GM19238 (cell line): ENCODE measurements at regions not wholly inside any gene's neighbourhood (a gene's known extent, or its start where the extent isn't known, plus 50 kb on each side); places are given as distances from the start of the nearest gene placed in this dataset.
"Not testable (repeated sequence)": the region's sequence is repeated elsewhere in the genome, so short reads cannot be mapped to it uniquely, and the experiment has no call there.

Experiments used
- DNase-seq: peaks from one replicate; pipeline ENCODE4 v3.0.0; 2011; ENCODE audit warnings: low spot score; ENCODE audit not compliant: insufficient read length

DNA sequence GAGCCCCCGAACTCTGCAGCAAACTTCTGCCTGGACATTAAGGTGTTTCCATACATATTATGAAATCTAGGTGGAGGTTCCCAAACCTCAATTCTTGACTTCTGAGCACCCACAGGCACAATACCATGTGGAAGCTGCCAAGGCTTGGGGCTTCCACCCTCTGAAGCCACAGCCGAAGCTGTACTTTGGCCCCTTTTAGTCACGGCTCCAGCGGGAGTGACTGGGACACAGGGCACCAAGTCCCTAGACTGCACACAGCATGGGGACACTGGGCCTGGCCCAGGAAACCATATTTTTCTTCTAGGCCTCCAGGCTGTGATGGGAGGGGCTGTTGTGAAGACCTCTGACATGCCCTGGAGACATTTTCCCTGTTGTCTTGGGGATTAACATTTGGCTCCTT is 373.8 kb downstream of the ZNF674 start:
- not testable (repeated sequence) for DNase-seq

DNA sequence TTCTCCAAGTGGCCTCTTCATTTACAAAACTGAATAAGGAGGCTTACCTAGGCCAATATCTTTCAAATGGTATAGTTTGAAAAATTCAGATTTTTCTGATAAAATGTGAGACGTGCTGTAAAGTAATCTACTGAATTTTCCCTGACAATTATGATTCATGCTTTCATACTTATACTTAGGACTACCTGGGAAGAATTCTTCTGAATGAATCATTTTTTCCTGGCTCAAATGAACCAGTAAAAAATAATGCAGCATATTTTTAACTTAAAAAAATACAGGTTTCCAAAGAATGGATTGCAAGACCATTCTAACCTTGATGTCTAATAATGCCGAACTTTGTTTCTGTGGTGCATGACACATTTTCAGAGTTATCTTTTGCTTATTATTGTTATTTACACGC is 375.4 kb downstream of the ZNF674 start:
- no peak for DNase-seq

DNA sequence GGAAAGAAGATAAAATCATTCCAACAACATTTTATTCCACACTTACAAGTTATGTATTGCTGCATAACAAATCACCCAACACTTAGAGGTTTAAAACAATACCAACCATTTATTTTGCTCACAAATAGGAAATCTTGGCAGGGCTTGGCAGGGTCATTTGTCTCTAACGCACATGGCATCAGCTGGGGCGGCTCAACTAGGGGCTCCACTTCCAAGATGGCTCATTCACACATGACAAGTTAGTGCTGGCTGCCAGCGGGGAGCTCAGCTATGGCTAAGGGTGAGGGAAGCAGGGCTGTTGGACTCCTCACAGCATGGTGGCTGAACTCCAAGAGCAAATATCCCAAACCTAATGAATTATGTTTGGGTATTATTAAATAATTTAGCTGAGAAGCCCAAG is 377.0 kb downstream of the ZNF674 start:
- DNase-seq: no peak

DNA sequence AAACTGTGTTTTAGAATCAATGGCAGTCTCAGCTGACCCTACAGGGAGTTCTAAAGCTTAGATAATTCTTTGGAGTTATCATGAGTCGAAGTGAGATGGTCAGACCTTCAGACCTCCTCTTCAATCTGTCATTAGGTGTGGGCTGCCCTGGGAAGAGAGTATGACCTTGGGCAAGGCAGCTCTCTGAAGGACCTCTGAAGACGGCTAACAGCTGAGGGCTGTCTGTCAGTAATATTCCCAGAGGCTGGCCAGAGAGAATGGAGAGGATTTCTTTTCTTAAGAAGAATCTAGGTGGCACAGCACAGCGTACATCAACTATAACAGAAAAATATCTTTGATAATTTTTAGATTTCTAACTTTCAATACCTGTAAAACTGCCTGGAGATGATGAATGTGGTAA is 379.4 kb downstream of the ZNF674 start:
- DNase-seq: no peak

DNA sequence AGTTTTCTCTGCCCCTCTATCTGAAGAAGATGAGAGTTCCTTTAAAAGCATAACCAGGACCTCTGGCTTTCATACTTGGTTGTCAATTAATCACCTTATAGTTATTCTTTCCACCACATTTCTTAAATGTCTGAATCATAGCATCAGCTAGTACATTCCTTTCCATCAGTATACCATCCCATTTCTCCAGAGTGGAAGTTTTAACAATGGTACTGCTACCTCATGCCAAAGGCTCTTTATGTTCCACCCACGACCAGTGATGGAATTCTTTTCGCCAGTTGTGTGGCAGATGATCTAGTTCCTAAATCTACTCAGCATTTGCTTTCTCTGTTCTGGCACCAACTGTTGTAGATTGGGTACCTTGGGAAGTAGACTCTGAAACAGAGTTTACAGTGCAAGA is 379.8 kb downstream of the ZNF674 start:
- no peak for DNase-seq

DNA sequence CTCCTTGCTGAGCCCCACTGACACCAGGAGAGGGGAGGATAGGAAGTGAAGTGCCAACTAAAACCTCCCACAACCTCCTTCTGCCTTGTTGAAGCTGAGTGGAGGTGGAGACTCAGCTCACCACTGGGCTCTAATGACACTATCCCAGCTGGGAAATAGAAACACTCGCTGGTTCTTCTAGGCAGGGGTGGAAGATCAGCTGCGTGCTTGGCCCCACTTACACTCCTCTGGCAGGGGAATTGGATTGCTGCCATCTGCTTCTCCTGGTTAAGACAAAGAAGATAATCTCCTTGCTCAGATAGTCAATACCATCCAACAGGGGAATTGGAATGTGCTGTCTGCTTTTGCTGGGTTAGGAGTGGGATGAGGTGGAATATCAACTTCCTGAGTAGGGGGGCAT is 392.5 kb downstream of the ZNF674 start:
- DNase-seq: no peak

DNA sequence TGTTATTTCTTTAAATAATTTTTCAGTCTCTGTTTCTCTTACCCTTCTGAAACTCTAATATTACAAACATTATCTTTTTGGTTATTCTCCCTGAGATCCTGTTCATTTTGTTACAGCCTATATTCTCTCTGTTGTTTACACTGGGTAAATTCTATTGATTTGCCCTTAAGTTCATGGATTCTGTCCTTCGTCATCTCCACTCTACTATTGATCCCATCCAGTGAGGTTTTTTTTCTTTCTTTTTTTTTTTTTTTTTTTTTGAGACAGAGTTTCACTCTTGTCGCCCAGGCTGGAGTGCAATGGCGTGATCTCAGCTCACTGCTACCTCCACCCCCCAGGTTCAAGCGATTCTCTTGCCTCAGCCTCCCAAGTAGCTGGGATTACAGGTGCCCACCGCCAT is 393.9 kb downstream of the ZNF674 start:
- DNase-seq: not testable (repeated sequence)

DNA sequence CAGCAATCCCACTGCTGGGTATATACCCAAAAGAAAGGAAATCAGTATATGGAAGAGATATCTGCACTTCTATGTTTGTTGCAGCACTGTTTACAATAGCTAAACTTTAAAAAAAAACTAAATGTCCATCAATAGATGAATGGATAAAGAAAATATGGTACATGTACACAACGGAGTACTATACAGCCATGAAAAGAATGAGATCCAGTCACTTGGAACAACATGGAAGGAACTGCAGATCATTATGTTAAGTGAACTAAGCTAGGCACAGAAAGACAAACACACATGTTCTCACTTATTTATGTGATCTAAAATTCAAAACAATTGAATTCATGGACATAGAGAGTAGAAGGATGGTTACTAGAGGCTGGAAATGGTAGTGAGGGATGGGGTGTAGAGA is 400.7 kb downstream of the ZNF674 start:
- DNase-seq: no peak

DNA sequence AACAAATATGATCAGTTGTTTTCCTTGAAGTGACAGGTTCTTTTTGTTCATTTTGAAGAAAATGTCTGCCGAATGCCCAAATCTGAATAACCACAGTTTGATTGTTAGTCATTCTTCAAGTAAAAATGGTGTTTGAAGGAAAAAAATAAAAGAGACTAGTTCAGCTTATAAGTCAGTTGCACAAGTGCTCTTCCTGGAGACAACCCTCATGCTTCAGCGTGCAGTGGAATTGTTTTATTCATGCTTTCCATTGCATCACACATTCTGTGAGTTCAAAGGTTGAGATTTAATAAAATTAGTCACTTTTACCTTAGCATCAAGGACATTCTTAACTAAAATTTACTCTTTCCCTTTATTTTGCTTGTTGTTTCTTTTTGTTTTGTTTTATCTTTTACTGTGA is 404.9 kb downstream of the ZNF674 start:
- DNase-seq: no peak

DNA sequence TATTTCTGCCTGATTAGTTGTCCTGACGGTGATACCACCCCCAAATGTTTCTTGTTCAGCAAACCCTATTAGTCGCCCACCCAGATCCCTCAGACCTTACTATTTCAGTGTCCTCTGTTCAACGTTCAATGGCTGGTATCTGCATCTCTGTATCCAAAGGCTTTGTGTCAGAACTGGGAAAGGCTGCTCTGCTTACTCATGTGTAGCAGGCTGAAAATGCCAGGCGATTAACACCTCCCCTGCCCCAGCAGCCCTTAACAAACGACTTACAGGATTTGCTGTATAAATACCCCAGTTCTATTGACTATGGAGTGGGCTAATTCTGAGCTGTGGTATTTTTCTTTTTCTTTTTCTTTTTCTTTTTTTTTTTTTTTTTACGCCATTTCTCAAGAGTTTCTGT is 415.0 kb downstream of the ZNF674 start:
- DNase-seq: no peak

DNA sequence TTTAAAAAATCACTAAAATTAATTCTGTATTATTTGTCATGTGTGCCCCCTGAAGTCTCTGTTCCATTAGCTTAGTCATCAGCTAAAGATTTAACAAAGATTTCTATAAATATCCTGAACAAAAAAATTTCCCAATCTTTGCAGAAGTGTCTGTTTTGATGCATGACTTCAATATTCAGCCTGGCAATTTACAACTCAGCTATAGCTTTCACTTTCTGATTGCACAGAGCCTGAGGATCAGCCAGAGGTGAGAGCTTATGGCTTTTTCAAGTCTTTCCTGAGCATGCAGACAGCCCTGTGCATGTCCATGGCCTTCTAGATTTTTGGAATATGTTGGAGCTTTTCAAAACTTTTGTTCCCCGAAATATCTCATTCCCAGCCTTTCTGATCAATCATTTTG is 420.1 kb downstream of the ZNF674 start:
- DNase-seq: no peak

DNA sequence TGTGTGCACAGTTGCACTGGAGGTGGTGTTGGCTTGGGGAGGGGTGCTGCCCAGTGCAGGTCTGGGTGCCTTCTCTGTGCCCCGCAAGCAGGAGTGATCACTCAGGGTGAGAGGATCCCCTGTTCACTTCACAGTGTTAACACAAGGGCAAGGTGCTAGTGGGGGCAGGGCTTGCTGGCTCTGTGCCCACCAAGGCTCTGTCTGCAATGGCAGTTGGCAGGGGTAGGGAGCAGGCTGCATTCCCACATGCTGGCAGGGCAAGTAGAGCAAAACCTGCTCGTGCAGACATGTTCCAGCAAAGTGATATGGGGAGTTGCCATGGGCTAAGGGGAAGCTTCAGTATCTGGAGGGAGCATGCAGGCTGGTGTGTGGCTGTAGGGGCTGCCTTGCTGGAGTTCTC is 428.0 kb downstream of the ZNF674 start:
- no peak for DNase-seq

DNA sequence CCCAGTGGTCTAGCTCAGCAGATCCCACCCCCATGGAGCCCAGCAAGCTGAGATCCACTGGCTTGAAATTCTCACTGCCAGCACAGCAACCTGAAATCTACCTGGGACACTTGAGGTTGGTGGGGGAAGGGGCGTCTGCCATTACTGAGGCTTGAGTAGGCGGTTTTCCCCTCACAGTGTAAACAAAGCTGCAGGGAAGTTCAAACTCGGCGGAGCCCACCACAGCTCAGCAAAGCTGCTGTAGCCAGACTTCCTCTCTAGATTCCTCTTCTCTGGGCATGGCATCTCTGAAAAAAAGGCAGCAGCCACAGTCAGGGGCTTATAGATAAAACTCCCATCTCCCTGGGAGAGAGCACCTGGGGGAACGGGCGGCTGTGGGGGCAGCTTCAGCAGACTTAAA is 457.9 kb downstream of the ZNF674 start:
- DNase-seq: not testable (repeated sequence)

DNA sequence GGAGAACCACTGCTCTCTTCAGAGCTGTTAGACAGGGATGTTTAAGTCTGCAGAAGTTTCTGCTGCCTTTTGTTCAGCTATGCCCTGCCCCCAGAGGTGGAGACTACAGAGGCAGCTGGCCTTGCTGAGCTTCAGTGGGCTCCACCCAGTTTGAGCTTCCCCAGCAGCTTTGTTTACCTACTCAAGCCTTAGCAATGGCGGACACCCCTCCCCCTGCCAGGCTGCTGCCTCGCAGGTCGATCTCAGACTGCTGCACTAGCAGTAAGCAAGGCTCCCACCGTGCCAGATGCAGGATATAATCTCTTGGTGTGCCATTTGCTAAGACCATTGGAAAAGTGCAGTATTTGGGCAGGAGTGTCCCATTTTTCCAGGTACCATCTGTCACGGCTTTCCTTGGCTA is 465.1 kb downstream of the ZNF674 start:
- DNase-seq: not testable (repeated sequence)

DNA sequence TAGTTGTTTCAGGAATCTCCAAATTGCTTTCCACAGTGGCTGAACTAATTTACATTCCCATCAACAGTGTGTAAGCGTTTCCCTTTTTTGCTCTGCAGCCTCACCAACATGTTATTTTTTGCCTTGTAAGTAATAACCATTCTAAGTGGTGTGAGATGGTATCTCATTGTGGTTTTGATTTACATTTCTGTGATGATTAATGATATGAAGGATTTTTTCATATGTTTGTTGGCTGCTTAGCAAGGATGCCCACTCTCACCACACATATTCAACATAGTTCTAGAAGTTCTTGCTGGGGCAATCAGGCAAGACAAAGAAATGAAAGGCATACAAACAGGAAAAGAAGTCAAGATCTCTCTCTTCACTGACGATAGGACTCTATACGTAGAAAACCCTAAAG is 472.4 kb downstream of the ZNF674 start:
- DNase-seq: no peak

DNA sequence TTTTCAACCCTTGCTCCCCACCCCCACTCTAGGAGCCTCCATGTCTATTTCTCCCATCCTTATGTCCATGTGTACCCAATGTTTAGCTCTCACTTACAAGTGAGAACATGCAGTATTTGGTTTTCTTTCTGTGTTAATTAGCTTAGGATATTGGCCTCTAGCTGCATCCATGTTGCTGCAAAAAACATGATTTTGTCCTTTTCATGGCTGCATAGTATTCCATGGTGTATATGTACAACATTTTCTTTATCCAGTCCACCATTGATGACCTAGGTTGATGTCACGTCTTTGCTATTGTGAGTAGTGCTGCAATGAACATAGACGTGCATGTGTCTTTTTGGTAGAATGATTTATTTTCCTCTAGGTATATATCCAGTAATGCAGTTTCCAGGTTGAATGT is 472.8 kb downstream of the ZNF674 start:
- DNase-seq: no peak

DNA sequence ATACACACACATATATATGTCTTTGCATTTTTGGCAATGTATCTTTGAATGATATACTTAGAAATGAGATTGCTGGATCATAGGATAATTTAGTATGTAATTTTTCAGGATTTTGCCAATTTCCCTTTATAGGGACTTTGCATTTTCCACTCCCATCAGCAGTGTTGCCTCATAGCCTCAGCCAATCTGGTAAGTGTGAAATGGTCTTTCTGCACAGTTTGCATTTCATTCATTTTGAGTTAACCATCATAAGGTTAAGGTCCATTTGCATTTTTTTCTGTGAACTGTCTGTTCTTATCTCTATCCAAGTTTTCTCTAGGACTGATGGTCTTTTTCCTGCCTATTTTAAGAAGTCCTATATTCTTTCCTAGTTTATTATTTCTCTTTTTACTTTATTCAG is 474.8 kb downstream of the ZNF674 start:
- DNase-seq: no peak

DNA sequence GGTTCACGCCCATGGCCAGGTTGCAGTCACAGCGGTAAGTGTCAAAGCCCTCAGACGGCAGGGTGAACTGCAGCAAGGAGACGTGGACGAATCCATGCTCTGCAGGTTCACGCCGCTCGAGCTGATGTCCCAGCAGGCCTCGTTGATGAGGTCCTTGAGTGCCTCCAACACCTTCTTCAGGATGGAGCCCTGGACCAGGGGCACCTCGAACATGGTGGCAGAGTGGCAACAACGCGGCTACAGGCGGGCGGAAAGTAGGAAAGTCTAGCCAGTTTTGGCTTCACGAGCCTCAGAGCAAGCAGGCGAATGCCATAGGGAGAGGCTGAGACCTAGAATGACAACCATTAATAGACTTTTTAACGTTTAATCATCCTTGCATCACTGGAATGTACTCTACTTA is 485.9 kb downstream of the ZNF674 start:
- DNase-seq: no peak

DNA sequence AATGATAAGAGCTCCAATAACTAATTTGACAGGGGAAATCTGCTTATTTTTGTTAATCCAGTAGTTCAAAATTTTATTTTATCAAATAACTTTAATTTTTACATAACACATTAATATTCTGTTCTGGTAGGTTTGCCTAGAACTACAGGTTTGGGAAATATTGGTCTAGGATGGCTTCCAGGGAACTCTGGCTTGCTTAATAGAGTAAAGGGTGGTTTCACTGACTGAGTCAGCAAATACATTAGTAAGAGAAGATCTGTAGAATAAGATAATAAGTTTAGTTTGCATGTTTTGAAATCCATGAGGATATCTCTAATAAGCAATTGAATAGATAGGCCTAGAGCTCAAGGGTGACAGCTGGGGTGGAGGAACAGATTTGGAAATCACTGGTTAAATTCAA is 500.7 kb downstream of the ZNF674 start:
- no peak for DNase-seq

DNA sequence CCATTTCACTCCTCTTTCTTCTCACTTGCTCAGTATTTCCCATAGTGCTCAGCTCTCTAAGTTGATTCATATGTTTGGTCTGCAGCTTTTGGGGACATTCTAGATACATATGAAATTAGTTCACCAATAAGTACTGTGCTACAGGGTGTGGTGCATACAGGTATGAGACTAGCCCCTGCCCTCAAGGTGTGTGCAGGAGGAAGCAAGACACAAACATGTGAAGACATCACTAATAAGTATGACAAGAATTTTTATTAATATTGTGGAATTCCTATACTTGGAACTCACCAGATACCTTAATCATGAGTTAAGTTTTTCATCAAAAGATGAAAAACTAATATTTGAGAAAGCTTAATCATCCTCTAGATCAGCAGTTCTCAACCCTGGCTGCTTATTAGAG is 505.2 kb downstream of the ZNF674 start:
- no peak for DNase-seq

DNA sequence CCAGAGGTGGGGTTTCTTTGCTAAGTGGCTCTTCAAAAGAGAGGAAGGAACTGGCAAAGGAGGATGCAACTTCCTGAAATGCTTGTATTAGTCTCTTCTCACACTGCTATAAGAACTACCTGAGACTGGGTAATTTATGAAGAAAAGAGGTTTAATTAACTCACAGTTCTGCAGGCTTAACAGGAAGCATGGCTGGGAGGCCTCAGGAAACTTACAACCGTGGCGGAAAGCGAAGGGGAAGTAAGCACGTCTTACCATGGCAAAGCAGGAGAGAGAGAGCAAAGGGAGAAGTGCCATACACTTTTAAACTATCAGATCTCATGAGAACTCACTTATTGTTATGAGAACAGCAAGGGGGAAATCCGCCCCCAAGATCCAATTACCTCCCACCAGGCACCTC is 505.7 kb downstream of the ZNF674 start:
- no peak for DNase-seq

DNA sequence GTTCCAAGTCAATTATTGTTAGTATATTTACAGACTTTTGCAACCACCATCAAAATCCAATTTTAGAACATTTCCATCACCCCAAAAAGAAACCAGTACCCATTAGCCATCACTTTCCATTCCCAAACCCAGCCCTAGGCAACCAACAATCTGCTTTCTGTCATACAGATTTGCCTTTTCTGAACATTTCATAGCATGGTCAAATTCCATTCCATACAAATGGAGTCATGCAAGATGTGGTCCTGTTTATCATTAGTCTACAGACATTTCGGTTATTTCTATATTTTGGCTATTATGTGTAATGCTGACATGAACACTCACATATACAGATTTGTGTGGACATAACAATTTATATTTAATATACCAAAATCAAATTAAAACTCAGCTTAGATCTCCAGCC is 508.7 kb downstream of the ZNF674 start:
- no peak for DNase-seq

DNA sequence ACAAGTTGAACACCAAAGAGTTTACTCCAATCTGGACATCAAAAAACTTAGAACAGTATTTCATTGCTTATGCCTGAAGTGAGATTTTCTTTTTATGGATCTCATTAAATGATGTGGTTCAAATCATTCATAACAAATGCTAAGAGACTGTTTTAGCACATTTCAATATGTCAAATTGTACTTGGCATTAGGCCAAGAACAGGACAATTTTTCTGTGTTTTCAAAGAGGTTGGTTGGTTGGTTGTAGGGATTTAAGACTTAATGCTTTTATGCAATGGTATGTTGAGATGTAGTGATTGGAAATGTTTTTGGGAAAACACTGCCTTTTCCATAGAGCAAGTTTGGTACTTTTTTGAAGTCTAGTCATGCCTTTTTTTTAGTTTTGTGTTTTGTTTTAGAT is 510.4 kb downstream of the ZNF674 start:
- DNase-seq: no peak

DNA sequence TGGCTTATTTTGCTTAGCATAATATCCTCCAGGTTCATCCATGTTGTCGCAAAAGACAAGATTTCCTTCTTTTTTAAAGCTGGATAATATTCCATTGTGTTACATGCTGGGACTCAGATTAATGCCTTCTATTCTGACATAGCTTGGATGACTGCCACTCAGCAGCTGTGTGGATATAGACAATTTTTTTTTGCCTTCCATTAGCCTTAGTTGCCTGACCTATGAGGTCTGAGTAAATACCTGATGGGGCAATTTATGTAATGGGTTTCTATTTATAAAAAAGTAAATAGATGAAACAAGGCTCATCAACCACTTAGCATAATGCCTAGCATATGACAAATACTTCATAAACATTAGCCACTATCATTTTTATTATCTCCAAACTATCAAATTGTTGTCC is 515.4 kb downstream of the ZNF674 start:
- DNase-seq: no peak

DNA sequence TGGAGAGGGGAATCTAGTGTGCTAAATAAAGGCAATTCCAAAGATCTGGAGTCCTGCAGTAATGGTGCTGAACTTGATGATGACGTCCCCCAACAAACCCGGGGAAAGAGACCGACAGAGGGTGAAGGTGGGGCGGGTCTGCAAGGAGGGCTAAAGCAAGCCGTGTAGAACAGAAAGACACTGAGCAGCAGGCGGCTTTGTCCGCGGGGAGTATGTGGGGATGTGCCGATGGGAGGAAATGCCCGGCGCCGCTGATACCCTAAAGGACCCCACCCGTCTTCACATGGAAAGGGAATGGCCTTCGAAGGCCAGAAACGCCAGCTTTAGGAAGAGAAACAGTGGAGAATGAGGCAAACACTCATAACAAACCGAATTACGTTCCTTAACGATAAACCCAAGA is 528.9 kb downstream of the ZNF674 start:
- DNase-seq: no peak
